Medulla oblongata (tissue), 1 donor: ENCODE measurements at regions not wholly inside any gene's neighbourhood (a gene's known extent, or its start where the extent isn't known, plus 50 kb on each side); places are given as distances from the start of the nearest gene placed in this dataset.
"Not testable (repeated sequence)": the region's sequence is repeated elsewhere in the genome, so short reads cannot be mapped to it uniquely, and the experiment has no call there.

Experiments
- DNase-seq: peaks from one replicate; pipeline ENCODE4 v3.0.0-alpha.2; 2015; ENCODE audit errors: extremely low spot score

DNA sequence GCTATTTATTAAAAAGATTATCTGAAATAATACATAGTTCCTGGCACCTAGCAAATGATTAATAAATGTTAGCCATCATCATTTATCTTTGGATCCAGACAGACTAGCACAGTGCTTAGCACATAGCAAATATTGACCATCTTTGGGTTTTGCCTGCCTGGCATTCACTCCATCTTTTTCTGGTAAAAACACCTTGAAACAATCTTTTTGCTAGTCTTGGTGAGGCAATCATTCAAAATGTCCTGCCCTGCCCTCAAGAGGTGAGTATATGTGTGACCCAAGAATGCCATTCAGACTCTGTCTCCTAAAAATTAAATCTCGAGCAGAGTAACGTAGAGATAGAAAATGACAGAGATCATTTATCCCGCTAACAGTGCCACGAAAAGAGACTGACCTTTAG, 78.3 kb upstream of the ZNF280D start:
- DNase-seq: no peak

DNA sequence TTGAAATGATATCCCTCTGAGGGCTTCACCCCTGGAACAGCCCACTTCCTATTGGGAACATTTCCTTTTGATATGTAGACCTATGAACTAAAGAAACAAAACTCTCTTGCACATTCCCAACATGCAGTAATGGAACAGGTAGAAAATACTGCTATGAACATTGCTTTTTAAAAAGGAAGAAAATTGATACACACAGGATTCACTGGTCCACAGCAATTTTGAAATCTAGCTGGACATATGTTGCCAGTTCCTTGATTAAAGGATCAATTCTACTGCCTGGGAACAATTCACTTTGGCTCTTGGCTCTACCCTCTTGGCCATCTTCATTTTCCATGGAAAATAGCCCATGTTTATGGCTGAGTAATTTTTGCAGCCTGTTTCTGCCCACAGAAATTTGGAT, 74.9 kb upstream of the ZNF280D start:
- no peak for DNase-seq

DNA sequence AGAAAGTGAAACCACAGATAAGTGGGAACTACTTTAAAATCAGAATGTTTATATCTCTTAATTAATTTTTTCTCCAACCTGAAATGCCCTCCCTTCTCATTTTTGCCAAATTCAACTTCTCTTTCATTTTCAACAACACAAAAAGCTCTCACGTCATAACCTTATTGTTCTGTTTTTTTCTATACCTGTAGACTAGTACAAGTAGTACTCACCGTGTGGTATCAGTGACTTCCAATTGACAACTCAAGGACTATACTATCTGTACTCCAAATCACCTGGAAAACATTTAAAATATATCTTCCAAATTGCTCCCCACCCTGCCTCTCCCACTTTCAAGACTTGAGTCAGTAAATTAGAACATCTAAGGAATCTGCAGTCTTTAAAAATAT, 72.8 kb upstream of the ZNF280D start:
- DNase-seq: no peak

DNA sequence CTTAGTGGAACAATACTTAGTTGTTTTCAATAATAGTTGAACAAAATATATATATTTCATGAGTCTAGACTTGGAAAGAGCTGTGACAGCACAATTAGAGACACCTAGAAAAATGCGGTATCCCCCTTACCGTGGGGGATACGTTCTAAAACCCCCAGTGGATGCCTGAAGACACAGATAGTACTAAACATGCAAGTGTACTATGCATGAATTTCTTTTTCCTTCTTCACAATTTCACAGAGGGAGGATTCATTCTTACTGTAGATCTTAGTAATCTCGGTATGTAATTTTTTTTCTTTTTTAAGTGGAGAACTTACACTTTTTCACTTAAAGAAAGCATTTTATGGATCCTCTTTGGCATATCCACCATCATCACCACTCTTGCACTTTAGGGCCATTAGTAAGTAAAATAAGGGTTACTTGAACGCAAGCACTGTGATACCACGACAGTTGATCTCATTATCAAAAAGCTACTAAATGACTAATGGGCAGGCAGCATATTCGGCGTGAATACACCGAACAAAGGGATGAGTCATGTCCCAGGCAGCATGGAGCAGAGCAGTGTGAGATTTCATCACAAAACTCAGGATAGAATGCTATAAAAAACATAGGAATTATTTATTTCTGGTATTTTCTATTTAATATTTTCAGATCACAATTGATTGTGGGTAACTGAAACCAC, 72.3 kb upstream of the ZNF280D start:
- peak; percentile 45 for DNase-seq

DNA sequence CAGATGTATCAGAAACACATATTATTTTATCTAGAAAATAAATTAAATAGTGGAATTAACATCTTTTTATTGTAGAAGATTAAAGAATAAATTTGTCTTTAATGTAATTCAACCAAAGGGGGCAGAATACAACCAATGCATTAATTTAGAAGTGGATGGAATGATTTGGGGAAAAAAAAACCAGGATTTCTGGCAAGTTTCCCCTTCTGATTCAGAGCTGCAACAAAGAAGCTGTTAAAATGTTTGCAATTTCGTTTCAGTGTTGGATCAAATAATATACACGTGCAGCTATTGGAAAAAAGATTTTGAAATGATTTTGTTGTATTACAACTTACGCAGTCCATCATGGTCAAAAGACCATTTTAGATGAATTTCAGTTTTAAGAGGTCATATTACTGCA, 71.6 kb upstream of the ZNF280D start:
- peak; percentile 16 for DNase-seq

DNA sequence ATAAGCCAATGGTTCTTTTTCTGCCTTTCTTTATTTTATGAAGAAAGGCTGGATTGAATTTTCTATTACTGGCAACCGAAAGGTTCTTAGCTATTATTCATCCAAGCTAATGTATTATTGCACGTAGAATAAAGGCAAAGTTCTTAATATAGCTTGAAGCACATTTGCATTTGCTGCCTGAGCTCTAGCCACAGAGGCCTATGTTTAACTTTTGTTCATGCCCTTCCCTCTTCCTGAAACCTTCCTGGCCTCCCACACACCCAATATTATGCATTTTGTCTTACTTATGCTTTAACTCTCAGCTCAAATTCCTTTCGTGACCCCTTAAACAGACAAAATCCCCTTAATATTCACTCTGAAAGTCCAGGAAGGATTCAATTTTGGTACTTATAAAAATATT, 71.0 kb upstream of the ZNF280D start:
- no peak for DNase-seq

DNA sequence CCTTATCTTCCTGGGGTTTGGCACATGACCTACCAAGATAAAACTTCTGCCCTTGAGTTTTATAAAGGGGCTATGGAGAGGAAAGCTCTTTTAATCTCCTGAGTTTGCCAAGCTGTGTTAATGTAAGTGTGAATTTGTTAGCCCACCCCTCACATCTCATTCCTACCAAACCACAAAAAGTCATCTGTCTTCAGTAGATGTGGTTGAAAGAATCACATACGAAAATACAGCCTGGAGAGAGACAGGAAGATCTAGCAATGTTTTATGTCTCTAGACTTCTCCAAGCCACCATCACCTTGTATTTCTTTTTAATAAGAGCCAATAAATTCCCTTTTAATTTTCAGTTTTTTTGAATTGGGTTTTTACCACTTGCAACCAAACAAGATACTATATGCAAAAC, 68.9 kb upstream of the ZNF280D start:
- DNase-seq: no peak

DNA sequence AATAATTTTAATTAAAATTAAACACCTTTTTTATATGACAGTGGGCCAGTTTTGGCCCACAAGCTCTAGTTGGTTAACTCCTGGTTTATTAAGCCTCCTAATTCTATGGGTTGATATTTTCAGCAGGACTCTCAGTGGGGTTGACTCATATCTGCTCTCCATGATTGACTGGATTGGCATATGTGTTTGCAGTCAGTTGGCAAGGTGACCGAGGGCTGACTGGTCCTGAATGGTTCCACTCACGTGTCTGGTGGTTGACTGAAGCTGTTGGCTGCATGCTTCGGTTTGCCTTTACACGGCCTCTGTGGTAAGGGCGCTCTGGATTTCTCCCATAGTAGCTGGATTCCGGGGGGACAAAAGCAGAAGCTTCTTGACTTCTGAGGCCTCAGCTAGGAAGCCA, 65.3 kb upstream of the ZNF280D start:
- no peak for DNase-seq

DNA sequence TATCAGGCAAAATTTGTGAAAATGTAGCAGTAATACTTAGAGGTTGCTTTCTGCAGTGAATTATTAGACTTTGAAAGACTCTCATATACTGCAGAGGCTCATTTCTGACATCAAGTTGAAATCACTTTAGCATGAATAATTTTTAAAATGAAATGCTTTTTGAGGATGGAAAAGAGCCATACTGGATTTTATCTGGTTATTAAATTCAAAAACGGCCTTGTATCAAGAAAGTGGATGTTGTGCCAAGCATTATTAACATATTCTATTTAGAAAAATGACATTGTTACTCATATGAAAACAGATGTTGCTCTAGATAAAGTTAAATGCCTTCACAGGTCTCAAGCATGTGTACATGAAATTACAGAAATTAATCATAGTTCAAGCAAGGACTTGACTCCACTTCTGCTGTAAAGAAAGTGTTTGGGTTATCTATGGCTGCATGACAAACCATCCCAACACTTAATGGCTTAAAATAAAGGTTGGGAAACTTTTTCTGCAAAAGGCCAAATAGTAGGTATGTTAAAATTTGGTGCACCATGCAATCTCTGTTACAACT, 64.5 kb upstream of the ZNF280D start:
- no peak for DNase-seq

DNA sequence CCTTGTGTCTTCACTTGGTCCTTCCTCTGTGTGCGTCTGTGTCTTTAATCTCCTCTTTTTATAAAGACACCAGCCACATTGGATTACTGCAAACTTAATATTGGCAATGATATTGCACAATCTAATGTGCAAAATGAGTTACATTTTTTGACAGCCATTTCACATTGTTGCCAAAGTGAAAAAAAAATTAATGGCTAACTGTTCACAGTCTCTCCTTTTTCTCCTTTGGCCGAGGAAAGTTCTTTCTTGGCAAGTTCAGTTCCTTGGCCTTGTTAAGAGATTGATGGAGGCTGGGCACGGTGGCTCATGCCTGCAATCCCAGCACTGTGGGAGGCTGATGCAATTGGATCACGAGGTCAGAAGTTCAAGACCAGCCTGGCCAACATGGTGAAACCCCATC, 62.2 kb upstream of the ZNF280D start:
- DNase-seq: no peak

DNA sequence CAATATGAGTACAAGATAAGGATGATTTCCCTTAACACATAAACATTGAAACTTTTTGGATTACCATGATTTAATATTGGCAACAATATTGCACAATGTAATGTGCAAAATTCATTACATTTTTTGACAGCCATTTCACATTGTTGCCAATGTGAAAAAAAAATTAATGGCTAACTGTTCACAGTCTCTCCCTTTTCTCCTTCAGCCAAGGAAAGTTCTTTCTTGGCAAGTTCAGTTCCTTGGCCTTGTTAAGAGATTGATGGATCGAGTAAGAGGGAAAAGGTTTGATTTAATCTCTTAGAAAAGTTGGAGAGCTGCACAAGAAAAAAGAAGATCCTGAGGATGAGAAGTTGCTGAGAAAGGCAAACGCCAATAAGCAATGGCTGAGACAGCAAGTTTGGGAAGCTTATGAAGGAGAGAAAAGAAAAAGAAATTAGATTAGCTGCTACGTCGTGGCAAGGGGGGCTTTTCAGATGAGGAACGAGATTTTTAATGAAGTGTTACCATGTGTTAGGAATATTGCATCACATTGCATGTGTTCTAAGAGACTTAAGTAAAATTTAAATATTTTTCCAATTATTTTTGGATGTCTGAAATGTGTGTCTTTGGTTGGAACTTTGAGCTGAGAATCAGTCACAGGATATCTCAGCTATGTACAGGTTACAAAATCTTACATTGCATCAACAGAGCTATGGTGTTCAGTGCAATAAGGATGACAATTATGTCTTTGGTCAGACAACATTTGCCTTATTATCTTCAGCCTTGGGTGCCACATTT, 61.4 kb upstream of the ZNF280D start:
- DNase-seq: no peak

DNA sequence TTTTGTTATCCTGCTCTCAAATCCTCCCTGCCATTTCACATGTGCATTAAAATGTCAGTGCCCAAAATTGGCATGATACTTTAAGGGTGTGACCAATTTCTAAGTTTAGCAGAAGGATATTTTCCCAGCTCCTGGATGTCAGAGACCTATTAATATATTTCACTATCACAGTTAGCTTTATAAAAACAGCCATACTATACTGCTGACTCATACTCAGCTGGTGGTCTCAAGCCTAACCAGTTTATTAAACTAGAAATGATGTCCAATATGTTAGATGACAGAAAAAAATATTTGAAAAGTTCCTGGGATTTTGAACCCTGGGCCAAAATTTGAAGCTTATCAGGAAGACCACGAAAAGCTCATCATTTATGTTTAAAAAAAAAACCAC, 60.9 kb upstream of the ZNF280D start:
- DNase-seq: no peak

DNA sequence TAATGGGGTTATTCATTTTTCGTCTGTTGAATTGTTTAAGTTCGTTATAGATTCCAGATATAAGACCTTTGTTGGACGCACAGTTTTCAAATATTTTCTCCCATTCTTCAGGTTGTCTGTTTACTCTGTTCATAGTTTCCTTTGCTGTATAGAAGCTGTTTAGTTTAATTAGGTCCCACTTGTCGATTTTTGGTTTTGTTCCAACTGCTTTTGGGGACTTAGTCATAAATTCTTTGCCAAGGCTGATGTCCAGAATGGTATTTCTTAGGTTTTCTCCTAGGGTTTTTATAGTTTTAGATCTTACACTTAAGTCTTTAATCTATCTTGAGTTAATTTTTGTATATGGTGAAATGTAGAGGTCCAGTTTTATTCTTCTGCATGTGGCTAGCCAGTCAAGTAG, 58.9 kb upstream of the ZNF280D start:
- DNase-seq: no peak

DNA sequence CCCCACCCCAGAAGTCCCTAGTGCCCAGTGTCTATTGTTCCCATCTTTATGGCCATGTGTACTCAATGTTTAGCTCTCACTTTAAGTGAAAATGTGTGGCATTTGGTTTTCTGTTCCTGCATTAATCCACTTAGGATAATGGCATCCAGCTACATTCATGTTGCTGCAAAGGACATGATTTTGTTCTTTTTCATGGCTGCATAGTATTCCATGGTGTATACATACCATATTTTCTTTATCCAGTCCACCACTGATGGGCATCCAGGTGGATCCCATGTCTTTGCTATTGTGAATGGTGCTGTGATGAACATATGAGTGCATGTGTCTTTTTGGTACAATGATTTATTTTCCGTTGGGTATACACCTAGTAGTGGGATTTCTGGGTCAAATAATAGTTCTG, 58.2 kb upstream of the ZNF280D start:
- not testable (repeated sequence) for DNase-seq

DNA sequence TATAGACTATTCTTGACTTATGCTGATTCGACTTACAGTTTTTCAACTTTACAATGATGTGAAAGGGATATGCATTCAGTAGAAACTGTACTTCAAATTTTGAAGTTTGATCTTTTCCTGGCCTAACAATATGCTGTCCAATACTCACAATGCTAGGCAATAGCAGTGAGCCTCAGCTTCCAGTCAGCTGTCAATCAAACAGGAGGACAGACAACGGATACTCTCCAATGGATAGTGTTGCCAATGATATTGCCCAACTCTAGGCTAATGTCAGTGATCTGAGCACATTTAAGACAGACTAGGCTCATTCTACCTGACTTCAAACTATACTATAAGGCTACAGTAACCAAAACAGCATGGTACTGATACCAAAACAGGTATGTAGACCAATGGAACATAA, 55.0 kb upstream of the ZNF280D start:
- DNase-seq: no peak

DNA sequence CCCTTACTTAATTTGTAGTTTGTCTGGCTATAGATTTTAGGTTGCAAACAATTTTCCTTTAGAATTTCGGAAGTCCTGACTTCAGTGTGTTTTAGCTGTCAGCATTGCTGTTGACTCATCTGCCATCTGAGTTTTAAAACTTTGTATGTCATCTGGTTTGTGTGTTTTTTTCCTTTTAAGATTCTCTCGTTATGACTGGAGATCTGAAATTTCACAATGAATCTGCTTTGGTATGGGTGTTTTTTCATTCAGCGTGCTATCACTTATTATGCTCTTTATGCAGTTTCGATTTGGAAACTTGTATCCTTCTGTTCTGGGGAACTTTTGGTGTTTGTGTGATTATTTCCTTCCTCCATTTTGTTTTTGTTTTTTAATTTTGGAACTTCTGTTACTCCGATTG, 53.7 kb upstream of the ZNF280D start:
- no peak for DNase-seq

DNA sequence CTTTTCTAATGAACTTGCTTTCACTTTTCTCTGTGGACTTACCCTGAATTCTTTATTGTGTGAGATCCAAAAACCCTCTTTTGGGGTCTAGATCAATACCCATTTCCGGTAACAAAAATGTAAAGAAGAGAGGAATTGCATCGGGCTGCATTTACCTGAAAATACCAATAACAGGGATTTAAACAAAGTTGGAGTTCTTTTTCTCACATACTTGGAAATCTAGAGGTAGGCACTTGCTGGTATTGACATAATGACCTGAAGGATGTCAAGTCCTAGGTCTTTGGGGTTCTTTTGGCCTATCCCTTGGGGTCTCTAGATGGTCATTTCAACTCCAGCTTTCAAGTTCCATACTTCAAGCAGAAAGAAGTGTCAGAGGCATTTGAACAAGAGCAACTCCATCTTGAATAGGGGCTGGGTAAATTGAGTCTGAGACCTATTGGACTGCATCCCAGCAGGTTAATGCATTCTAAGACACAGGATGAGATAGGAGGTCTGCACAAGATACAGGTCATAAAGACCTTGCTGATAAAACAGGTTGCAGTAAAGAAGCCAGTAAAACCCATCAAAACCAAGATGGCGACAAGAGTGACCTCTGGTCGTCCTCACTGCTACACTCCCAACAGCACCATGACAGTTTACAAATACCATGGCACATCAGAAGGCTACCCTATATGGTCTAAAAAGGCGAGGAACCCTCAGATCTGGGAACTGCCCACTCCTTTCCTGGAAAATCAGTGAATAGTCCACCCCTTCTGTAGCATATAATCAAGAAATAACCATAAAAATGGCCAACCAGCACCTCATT, 50.8 kb upstream of the ZNF280D start:
- DNase-seq: no peak

DNA sequence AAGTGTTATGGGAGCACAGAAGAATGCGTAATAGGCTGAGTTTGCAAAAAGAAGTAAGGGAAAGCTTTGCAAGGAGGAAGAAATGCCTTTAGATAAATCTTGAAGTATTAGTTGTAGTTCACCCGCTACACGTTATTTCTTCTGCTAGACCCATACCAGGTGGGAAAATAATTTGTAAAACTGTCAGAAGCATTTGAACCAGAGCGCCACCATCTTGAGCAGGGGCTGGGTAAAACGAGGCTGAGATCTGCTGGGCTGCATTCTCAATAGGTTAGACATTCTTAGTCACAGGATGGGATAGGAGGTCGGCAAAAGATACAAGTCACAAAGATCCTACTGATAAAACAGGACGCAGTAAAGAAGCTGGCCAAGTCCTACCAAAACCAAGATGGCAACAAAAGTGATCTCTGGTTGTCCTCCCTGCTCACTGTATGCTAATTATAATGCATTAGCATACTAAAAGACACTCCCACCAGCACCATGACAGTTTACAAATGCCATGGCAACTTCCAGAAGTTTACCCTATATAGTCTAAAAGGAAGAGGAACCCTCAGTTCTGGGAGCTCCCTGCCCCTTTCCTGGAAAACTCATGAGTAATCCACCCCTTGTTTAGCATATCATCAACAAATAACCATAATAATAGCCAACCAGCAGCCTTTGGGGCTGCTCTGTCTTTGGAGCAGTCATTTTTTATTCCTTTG, 50.0 kb upstream of the ZNF280D start:
- no peak for DNase-seq
